Hematopoietic multipotent progenitor cell treated with erythropoietin and hydrocortisone succinate and interleukin-3 and kit ligand, for 17 days (in vitro differentiated cells): ENCODE measurements at regions not wholly inside any gene's neighbourhood (a gene's known extent, or its start where the extent isn't known, plus 50 kb on each side); places are given as distances from the start of the nearest gene placed in this dataset.
"Not testable (repeated sequence)": the region's sequence is repeated elsewhere in the genome, so short reads cannot be mapped to it uniquely, and the experiment has no call there.

ENCODE experiments used
- DNase-seq: peaks from one replicate; pipeline ENCODE4 v3.0.0-alpha.2; 2015; ENCODE audit warnings: low spot score

DNA sequence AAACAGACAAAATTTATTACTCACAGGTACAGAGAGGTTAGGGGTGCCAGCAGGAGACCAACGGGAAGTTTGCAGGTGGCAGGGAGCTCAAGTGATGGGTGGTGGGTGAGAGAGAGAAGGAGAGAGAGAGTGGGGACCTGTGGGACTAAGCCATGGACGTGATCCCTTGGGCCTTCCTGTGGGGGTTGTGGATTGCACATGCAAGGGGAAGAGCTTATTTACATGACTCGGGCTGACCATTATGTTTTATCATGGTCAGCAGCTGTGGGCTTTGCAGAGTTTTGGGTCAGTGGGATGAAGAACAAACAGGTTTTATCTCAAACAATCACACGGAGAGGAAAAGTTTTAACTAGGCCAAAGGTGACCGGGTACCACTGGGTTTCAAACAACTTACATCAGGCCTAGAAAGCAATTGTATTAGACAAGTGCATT, 156.2 kb upstream of the EXOC2 start:
- DNase-seq, result no peak

DNA sequence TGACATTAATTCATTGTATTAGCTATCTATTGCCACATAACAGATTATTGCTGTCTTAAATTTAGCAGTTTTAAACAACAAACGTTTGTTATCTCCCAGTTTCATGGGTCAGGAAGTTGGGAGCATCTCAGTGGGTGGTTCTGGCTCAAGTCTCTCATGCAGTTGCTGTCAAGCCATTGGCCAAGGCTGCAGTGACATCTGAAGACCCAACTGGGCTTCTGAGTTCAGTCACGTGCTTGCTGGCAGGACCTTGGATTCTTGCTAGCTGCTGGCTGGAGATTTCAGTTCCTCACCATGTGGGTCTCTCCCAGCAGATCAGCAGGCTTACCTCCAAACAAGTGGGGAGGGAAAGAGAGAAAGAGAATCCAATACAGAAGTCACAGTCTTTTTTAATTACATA, 152.6 kb upstream of the EXOC2 start:
- DNase-seq, result no peak

DNA sequence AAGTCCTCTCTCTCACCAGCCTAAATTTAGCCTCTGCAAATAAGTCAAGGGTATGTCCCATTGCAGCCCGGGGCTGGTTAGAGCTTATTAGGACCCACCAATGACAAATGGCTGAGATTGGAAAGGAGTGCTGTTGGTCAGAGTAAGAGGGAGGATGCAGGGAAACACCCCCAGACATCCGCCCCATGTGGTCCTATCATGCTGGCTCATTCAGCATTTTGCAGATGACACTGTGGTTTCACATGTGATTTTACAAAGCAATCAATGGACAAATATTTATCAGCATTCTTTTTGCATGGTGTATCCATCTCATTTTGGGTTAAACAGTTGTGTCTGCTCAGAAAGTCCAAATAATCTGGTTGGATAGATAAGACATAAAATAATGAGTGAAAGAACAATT, 152.2 kb upstream of the EXOC2 start:
- DNase-seq, result no peak

DNA sequence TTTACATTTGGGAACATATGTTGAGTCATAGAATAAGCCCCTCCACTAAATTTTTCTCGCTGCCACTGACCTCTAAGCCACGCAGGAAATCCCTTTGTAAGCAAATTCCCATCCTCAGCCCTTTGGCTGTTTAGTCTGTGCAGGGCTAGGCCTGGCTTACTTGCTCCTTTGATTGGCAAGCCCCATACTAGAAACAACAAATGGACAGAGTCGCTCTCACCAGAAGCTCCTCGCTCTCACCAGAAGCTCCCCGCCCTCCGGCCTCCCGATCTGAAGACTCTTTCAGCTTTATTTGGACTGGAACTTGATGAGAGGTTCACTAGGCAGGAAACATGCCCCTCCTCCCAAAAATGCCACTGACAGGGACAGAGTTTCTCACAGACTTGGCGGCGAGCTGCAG, 149.2 kb upstream of the EXOC2 start:
- DNase-seq, result no peak

DNA sequence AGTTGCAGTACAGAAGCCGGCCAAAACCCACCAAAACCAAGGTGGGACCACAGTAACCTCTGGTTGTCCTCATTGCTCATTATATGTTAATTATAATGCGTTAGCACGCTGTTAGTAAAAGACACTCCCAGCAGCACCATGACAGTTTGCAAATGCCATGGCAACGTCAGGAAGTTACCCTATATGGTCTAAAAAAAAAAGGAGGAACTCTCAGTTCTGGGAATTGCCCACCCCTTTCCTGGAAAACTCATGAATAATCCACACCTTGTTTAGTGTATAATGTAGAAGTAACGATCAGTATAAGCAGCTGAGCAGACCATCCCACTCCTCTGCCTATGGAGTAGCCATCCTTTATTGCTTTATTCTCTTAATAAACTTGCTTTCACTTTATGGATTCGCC, 148.6 kb upstream of the EXOC2 start:
- no peak for DNase-seq

DNA sequence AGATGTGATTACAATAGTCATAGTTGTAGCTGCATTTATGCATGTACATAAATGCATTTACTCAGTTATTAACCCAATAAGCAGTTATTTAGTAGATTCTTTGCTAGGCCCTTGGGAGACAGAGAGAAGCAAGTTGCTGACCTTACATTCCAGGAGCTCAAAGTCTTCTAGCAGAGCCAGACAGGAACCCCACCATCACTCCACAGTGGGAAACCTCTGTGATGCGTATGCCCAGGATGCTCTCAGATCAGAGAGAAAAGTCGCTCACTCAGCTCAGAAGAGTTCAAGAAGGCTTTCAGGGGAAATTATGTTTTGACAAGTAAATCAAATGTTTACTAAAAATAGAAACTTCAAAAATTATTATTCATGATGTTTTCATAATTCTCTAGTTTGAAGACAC, 146.3 kb upstream of the EXOC2 start:
- no peak for DNase-seq

DNA sequence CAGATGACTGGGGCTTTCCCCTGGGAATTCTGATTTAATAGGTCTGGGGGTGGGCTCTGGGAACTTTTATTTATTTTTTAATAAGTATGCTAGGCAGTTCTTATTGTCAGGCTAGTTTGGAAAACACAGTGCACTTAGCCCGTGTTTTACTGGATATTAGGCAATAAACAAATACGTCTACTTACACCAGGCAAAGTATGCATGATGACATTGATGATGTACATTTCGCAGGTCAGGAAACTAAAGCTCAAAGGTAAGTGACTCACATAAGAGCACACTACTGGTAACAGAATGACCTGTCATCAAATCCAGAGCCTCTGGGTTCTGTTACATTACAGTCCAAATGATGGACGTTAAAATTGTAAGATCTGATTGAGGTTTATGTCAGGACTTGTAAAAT, 144.4 kb upstream of the EXOC2 start:
- no peak for DNase-seq

DNA sequence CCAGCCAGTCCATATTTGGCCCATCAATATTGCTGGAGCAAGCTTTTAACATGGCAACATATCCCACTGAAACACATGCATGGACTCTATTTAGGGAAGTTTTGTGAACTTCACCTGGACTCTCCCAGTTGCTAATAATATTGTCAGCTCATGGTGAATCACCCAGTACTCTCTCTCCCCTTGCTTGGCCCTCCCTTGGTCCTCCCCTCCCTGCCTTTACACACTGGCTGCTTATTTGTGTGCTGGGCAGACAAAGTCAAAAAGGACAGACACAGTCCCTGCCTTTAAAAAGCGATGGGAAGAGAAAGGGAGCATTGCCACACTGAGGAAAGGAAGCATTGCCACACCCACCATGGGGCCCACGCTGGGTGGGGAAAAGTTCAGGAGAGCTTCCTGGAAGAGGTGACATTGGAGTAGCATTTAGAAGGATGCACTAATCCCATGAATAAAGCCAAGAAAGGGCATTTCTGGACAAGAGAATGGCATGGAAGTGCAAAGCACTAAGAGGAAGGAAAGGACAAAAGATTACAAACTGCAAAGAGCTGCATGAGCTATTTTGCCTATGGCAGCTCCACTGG, 143.4 kb upstream of the EXOC2 start:
- DNase-seq, result no peak

DNA sequence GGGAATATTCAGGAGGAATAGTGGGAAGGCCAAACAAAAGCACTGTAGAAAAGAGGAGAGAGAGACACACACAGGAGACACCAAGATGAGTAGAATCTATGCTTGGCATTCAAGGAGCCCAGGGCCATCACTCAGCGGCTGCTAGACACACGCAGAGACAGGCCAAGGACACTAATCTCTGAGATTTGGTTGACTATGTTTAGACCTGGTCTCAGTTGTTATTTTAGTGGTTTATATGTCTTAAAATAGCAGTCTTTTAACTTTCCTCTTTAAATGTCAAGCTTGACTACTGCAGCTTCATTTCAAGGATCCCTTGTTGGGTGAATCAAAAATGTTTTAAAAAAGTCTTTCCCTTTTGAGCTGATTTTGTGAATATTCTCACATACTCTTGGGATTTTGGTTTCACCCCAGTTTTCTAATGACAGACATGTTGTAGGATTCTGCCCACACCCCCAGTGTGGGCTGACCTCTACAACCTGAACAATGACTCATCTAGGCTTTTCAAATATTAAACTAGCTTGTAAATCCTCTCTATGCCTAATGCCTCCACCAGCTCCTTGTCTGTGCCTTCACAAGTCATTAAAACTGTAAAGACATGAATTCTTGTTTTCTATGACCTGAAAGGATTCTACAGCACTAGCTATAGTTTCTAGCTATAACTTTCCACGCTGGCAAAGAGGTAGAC, 142.7 kb upstream of the EXOC2 start:
- DNase-seq, result no peak

DNA sequence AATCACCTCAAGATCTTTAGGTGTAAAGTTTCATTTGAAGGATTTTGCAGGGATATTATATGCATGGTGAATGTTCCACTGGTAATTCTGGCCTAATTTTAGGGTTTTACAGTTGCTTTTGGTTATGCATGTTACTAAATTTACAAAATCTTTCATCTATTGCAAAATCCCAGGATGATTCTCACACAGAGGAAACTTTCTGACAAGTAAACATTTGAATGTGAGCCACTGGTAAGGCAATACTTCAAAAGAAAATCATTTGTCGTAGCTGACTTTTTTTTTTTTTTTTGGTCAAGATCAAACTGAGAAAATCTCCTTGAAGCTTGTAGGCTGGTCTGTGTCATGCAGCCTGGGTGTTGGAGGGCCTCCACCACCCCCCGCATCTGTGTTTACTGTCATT, 141.9 kb upstream of the EXOC2 start:
- DNase-seq, result no peak

DNA sequence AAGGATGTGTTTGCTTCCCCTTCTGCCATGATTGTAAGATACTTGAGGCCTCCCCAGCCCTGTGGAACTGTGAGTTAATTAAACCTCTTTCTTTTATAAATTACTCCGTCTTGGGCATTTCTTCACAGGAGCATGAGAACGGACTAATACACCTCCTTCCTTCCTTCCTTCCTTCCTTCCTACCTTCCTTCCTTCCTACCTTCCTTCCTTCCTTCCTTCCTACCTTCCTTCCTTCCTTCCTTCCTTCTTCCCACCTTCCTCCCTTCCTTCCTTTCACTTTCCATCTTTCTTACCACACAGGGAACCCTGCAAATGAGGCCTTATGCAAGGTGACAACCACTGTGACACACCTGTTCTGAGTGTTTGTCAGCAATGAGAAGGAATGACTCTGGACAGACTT, 141.3 kb upstream of the EXOC2 start:
- no peak for DNase-seq

DNA sequence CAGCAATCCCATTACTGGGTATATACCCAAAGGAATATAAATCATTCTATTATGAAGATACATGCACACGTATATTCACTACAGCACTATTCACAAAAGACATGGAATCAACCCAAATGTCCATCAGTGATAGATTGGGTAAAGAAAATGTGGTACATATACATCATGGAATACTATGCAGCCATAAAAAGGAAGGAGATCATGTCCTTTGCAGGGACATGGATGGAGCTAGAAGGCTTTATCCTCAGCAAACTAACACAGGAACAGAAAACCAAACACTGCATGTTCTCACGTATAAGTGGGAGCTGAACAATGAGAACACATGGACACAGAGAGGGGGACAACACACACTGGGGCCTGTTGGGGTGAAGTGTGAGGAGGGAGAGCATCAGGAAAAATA, 139.9 kb upstream of the EXOC2 start:
- not testable (repeated sequence) for DNase-seq

DNA sequence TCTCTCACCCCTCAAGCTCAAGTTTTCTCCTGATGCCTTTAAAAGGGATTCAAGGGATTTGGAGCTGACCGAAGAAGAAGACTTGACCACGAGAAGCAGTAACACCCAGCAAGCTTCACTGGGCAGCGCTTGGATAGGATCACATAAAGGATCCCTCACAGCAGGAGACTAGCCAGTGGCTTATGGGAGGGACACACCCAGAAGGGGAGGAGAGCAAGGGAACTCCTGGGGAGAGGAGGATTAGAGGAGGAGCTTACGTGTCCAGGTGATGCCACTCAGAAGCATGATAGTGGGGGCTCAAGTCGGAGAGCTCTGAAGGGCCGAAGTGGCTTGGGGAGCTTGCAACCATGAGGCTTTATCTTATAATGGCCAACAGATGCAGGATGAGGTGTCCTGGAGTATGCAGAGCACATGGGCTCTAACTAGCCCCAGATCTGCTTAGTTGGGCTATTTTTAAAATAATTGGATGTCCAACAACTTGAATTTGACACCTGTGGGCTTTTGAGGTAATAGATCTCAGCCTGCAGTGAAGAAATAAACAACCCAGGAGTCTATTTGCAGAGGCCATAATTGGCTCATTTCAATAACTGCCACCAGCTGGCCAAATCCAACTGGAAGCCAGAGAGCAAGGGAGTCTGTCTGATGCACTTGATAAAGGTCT, 137.9 kb upstream of the EXOC2 start:
- no peak for DNase-seq

DNA sequence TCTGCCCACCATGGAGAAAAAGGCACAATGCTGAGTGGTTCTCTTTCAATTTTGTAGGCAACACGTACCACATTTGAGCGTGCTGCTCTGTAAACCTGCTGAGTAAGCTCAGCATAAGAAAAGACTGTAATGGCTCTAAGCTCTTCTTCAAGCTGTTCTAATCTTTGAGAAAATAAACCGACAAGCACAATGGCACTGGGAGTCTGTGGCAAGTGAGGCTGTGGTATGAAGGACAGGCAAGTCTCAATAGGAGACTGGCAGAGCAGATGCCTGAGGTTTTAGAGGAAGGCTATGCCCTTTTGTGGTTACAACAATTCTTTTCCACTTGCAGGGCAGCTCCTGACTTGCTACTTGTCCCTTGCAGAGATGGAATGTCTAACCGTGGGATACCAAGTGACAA, 136.7 kb upstream of the EXOC2 start:
- DNase-seq, result no peak

DNA sequence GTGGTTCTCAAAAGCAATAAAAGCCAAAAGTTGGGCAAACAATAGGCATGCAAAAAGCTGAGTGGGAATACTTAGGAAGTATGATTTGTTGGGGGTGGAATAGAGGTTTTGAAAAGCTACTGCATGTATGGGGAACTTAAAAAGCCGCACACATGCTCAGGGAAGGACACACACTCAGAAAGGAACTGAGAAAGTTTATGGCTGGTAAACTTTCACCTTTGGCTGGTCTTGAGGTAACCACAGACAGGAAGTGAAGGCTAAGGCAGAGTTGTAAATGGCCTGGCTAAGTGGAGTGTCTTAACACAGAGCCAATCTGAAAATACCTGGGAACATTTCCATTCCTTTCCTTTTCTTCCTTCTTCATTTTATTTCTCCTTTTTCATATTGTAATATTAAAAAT, 134.5 kb upstream of the EXOC2 start:
- DNase-seq, result no peak

DNA sequence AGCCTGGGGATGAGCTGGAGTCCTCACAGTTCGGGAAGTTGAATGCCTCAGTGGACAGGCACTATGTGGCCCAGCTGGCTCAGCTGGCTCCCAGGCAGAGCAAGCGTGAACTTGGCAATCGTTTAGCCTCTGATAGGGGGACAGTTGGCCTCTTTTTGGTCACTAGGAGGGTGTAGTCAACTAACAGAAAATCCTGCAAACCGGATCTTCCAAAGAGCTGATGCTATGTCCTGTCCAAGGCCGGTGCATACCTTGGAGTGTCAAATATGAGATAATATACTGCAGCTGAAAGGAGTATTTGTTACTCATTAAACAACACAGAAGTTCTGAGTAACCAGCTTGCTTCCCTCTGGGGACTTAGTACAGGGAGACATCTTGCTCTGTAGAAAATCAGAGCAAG, 126.2 kb upstream of the EXOC2 start:
- DNase-seq, result no peak

DNA sequence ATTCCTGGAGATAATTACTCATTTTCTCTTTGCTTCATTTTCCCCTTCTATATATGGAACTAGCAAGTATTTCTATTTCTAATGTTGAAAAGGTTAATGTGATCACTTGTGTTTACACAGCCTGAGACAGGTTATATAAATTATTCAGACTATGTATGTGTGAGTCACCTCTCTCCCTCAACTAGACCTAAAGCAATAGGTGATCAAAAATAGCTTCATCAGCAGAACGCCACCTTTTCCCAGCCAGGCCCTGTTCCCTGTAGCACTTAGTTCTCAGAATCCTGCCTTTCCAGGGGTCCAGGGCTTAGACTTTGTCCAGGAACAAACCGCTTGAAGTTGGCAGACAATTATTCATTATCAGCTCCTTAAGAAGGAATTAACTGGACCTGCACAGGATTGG, 125.3 kb upstream of the EXOC2 start:
- no peak for DNase-seq

DNA sequence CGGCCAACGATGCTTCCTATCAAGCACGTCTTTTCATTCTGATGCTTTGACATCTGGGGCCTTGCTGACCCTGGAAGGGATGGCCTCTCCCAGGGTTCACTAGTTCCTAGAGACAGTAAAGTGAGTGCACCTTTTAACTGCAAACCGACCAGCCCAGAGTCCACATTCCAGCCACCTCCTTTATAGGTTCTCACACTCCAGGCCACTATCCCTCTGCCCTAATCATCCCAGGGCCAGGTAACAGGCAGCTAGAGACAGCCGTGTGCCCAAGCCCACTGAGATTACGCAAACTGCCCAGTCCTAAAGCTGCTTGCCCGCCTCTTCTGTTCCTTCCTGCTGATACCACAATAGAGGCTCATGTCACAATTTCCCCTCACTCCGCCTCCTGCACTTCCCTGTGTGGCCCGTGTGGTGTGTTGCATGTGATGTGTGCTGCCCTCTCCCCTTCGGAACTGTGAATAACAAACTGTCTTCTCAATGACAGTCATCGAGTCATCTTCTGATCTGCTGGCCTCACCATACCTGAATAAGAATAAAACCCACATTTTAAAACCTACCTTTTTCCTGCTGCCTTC, 123.7 kb upstream of the EXOC2 start:
- no peak for DNase-seq

DNA sequence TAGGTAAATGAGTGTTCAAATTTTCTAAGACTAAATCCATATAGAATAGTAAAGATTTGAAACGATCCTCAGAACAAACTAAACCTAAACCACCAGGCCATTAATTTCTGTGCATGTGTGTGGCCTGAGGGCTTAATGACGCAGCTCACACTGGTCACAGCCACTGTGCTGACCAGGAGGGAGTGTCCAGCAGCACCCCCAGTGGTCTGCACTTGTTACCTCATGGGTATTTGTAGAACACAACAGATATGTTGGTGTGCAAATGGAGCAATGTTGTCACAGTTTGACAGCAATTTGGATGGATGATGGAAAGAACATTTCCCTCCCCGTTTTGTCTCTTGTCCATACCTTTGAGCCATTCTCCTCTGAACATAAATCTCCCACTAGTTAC, 122.4 kb upstream of the EXOC2 start:
- no peak for DNase-seq

DNA sequence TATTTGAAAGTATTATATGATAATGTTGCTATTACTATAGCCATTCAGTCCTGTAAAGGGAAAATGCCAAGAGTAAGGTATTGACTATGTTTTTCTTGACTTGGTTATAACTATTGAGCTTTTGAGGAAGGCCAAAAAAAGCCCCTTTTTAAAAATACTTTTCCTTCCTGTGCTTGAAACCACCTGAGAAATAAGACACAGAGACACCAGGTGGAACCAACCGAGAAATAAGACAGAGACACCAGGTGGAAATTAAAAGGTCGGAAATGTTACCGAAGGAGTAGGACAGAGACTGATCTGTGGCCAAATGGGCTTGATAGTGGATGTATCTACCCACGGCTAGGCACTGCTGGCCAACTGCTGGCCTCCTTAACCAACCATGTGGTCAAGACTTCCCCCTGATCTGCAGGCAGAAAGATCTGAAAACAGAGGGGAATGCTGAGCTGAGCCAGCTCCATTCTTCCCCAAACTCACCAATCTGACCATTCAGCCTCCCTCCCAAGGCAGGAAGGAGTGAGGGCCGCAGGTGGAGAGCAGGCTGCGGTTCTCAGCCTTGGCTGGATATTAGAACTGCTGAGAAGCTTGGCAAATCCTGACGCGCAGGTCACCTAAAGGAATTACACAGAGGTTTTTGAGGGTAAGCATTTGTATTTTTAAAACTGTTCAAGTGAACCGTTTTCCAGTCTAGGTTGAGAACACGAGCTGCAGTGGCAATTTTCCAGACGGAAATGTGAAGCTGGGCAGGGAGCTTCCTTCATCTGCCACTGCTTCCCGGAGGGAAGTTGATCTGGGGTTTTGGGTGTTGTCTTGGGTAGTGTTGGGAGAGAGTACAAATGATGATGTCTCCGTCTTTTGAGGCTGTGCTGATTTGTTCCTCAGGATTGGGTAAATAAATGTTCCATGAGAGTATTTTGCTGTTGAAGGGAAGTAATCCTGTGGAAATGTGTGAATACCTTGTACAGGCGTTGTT, 121.7 kb upstream of the EXOC2 start:
- no peak for DNase-seq

DNA sequence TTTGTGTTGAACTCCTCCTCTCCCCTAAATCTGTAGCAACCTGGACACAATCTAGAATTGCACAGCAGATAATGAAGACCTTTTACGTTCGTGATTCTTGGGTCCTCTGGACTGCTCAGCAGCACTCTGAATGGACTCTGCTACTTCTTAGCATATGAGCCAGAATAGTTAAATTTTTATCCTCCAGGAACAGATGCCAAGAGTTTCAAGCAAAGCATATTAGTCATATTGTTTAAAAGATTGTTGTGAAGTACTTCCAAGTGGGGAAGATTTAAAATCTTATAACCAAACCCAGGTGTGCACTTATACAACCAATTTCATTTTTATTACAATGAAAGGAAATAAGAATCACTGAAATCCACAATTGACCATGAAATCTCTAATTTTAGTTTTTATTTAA, 118.9 kb upstream of the EXOC2 start:
- no peak for DNase-seq

DNA sequence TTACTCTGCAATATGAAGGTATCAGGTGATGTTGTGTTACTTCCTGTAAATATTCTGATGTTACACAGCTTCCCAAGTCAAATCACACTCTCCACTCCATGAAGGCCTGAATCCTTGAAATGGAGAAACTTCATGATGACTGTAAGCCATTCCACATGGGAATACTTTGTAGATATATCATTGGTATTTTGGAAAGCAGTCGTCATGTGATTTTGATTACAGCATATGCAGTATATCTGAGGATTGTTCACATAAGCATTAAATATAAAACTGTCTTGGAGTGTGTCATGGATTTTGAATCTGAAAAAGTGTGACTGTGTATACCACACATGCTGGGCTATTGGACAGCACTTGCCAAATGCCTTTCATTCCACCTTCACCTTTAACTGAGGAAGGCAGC, 118.3 kb upstream of the EXOC2 start:
- DNase-seq, result no peak
